ENCODE measurements at regions not wholly inside any gene's neighbourhood (a gene's known extent, or its start where the extent isn't known, plus 50 kb on each side); places are given as distances from the start of the nearest gene placed in this dataset.

- TF ChIP-seq CTCF (IDR thresholded peaks at IDR 0.05) = no peak
- no peak for TF ChIP-seq POLR2A (IDR thresholded peaks at IDR 0.05)
Observed at GRCh38 chr14:86442135-86442534, 912.2 kb downstream of the FLRT2 start.

All from esophagus squamous epithelium (tissue), 4 donors.